Body of pancreas (tissue), 4 donors: ENCODE measurements at regions not wholly inside any gene's neighbourhood (a gene's known extent, or its start where the extent isn't known, plus 50 kb on each side); places are given as distances from the start of the nearest gene placed in this dataset.

Experiments used
- ATAC-seq: fragments of 150-250 bp; one replicate; pipeline ENCODE4 v1.9.1; 2016
- DNase-seq, 4 donors: peaks; one replicate each; pipeline ENCODE4 v3.0.0-alpha.2; 2019
- H3K27ac ChIP-seq, 4 donors: fragments of 200-600 bp; sonication (generic); 1 replicate in 3 of 4; 2 replicates in 1 of 4; pipeline versions ENCODE4 v1.5.1 to v1.6.1; 2016 to 2019; ENCODE audit warnings: mild to moderate bottlenecking in 1 of 4, mixed read lengths in 1 of 4, moderate library complexity in 1 of 4
- H3K27me3 ChIP-seq, 2 donors: fragments of 200-600 bp; sonication (generic); one replicate each; pipeline ENCODE4 v1.6.0; 2016; ENCODE audit warnings: mild to moderate bottlenecking in 1 of 2
- H3K36me3 ChIP-seq, 2 donors: fragments of 200-600 bp; sonication (generic); replicated peaks in 1 of 2; 2 replicates each; pipeline ENCODE4 v1.5.1; 2016; ENCODE audit warnings: low read depth in 2 of 2; ENCODE audit not compliant: insufficient read depth in 1 of 2
- H3K4me1 ChIP-seq: fragments of 200-600 bp; sonication (generic); one replicate; pipeline ENCODE4 v1.6.0; 2016
- H3K4me3 ChIP-seq, 2 donors: fragments of 200-600 bp; sonication (generic); 1 replicate in 1 of 2; 2 replicates in 1 of 2; pipeline ENCODE4 v1.5.1; 2016 to 2019
- H3K9me3 ChIP-seq, 3 donors: fragments of 200-600 bp; sonication (generic); 1 replicate in 2 of 3; 2 replicates in 1 of 3; pipeline ENCODE4 v1.5.1; 2016
- POLR2A ChIP-seq, 3 donors: fragments of 450-650 bp; IDR thresholded peaks; one replicate each; pipeline ENCODE4 v1.6.1; 2016; ENCODE audit warnings: antibody characterized with exemption in 3 of 3, mild to moderate bottlenecking in 2 of 3
- WGBS, 2 donors: methylation state at CpG; one replicate each; pipeline ENCODE4 v1.1.5; 2017; 5-methylcytosine and 5-hydroxymethylcytosine counted together
- intact Hi-C: fragments of 100-400 bp; cut with DNase I; formaldehyde crosslinking; loops from one replicate; pipeline ENCODE4 v1.15.1; 2023
- TF ChIP-seq, protein P1 (sequence below), 7 experiments: fragments of 450-650 bp in 4 of 7; fragments of 200-600 bp in 3 of 7; sonication (generic) in 3 of 7; IDR thresholded peaks; one replicate each; pipeline ENCODE4 v1.5.1; 2016 to 2019; ENCODE audit warnings: antibody characterized with exemption in 7 of 7

DNA sequence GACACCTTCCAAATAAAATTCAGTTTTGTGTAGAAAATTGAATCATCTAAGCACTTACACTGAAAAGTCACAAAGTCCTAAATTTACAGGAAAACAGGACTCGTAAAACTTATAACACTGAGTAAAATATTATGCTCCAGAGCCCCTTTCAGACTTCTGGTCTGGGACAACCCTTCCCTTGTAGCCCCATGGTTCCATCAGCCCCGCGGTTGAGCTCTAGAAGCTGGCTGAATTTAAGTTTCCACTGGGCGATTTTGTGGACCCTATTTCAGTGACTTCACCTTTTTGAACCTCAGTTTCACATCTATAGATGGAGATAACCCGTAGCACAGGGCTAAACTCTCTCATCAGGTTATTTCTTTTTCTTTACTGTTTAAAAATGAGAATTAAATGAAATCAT lies 117.7 kb upstream of the BACH2 start:
- Histone ChIP-seq H3K27ac (no peak overlapping the region), H3K27me3 (no peaks in the 10 kb centered on the region), H3K4me1 (peaks cover 5% of the 10 kb centered on the region), H3K36me3 (no peaks in the 10 kb centered on the region), H3K4me3 (no peak overlapping the region), H3K9me3 (no peaks in the 10 kb centered on the region)
- intact Hi-C loops, result no loop called here
- DNase-seq (no peak), ATAC-seq (no peak)
- TF ChIP-seq, protein P1, sequence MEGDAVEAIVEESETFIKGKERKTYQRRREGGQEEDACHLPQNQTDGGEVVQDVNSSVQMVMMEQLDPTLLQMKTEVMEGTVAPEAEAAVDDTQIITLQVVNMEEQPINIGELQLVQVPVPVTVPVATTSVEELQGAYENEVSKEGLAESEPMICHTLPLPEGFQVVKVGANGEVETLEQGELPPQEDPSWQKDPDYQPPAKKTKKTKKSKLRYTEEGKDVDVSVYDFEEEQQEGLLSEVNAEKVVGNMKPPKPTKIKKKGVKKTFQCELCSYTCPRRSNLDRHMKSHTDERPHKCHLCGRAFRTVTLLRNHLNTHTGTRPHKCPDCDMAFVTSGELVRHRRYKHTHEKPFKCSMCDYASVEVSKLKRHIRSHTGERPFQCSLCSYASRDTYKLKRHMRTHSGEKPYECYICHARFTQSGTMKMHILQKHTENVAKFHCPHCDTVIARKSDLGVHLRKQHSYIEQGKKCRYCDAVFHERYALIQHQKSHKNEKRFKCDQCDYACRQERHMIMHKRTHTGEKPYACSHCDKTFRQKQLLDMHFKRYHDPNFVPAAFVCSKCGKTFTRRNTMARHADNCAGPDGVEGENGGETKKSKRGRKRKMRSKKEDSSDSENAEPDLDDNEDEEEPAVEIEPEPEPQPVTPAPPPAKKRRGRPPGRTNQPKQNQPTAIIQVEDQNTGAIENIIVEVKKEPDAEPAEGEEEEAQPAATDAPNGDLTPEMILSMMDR (IDR thresholded peaks at IDR 0.05), result no peak
- no peak for TF ChIP-seq POLR2A (IDR thresholded peaks at IDR 0.05)
- 59 to 63% methylated on average over 5 of the region's 5 CpGs for WGBS, 2 donors

- intact Hi-C loops, result no loop called here
- DNase-seq (peak in 2 of 4 donors; percentile 17 to 32), ATAC-seq (no peak)
- no peak overlapping the region for H3K27ac ChIP-seq
- H3K4me1 ChIP-seq, result peaks cover 5% of the 10 kb centered on the region
- H3K9me3 ChIP-seq, result no peaks in the 10 kb centered on the region
- 2 to 4% methylated on average over 8 of the region's 8 CpGs for WGBS, 2 donors
- no peaks in the 10 kb centered on the region for H3K27me3 ChIP-seq
- TF ChIP-seq, protein P1 (IDR thresholded peaks at IDR 0.05), result no peak
- no peak for TF ChIP-seq POLR2A (IDR thresholded peaks at IDR 0.05)
- no peaks in the 10 kb centered on the region for H3K36me3 ChIP-seq
- H3K4me3 ChIP-seq, result no peak overlapping the region
Observed at GRCh38 chr6:90413867-90414266, 117.2 kb upstream of the BACH2 start.

DNA sequence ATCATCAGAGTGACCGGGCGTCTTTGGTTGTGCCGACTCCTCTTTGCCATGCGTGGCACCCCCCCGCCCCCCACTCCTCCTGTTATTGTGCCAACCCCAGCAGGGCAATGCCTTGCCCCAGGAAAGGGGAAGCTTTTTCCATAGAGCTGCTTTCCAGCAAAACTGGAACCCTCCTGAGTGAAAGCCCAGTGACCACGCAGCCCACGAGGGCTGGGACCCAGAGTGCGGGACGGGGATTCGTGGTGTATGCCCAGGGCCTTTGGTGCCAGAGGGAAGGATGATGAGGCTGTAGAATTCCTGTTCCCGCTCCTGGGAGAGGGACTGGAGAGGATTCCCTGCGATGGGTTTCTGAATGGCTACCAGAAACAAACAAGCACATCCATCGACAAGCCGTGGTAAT lies 116.8 kb upstream of the BACH2 start:
- DNase-seq (no peak), ATAC-seq (no peak)
- H3K4me3 ChIP-seq, result no peak overlapping the region
- H3K27me3 ChIP-seq, result no peaks in the 10 kb centered on the region
- intact Hi-C loops, result no loop called here
- no peaks in the 10 kb centered on the region for H3K9me3 ChIP-seq
- WGBS, 2 donors, result 57 to 60% methylated on average over 14 of the region's 14 CpGs
- TF ChIP-seq, protein P1 (IDR thresholded peaks at IDR 0.05), result no peak
- TF ChIP-seq POLR2A (IDR thresholded peaks at IDR 0.05), result no peak
- peaks cover 5% of the 10 kb centered on the region for H3K4me1 ChIP-seq
- no peak overlapping the region for H3K27ac ChIP-seq
- H3K36me3 ChIP-seq, result no peaks in the 10 kb centered on the region

GRCh38 chr6:90412538-90413369 lies 116.1 kb upstream of the BACH2 start:
- Histone ChIP-seq H3K4me1 (peaks cover 5% of the 10 kb centered on the region), H3K9me3 (no peaks in the 10 kb centered on the region), H3K36me3 (no peaks in the 10 kb centered on the region), H3K4me3 (no peak overlapping the region), H3K27ac (no peak overlapping the region), H3K27me3 (no peaks in the 10 kb centered on the region)
- no peak for TF ChIP-seq POLR2A (IDR thresholded peaks at IDR 0.05)
- TF ChIP-seq, protein P1 (IDR thresholded peaks at IDR 0.05), result no peak
- intact Hi-C loops, result no loop called here
- DNase-seq, result no peak
- no peak for ATAC-seq
- WGBS, 2 donors, result 65 to 78% methylated on average over 2 to 3 of the region's 3 CpGs

GRCh38 chr6:90411292-90411781 lies 114.7 kb upstream of the BACH2 start:
- Histone ChIP-seq H3K27me3 (no peaks in the 10 kb centered on the region), H3K9me3 (no peaks in the 10 kb centered on the region), H3K4me3 (no peak overlapping the region), H3K27ac (no peak overlapping the region), H3K36me3 (no peaks in the 10 kb centered on the region), H3K4me1 (peaks cover 5% of the 10 kb centered on the region)
- ATAC-seq, result peak; percentile 24
- no peak for DNase-seq
- TF ChIP-seq, protein P1 (IDR thresholded peaks at IDR 0.05), result no peak
- no peak for TF ChIP-seq POLR2A (IDR thresholded peaks at IDR 0.05)
- intact Hi-C loops, result no loop called here
- 58 to 77% methylated on average over 7 of the region's 7 CpGs for WGBS, 2 donors
